ENCODE measurements at regions not wholly inside any gene's neighbourhood (a gene's known extent, or its start where the extent isn't known, plus 50 kb on each side); places are given as distances from the start of the nearest gene placed in this dataset.

DNA sequence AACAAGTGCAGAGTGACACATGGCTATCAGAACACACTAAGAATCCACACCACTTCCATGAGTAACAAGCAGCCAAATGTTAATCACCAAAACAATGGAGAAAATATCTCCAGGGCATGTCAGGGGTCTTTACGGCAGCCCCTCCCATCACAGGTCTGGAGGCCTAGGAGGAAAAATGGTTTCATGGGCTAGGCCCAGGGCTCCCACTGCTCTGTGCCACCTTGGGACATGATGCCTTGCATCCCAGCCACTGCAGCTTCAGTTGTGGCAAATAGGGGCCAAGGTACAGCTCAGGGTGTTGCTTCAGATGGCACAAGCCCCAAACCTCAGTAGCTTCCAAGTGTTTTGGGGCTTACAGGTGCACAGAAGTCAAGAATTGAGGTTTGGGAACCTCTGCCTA is 66.6 kb downstream of the NEURL3 start:
- DNase-seq = no peak

DNA sequence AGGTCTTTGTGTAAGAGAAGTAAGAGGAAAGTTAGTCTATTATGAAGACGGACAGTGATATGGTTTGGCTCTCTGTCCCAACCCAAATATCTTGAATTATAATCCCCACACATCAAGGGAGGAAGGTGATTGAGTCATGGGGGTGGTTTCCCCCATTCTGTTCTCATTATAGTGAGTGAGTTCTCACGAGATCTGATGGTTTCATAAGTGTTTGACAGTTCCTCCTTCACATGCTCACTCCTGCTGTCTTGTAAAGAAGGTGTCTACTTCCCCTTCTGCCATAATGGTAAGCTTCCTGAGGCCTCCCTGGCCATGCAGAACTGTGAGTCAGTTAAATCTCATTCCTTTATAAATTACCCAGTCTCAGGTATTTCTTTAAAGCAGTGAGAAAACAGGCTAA is 67.6 kb downstream of the NEURL3 start:
- no peak for DNase-seq

GRCh38 chr2:96436961-96437360 is 68.2 kb downstream of the NEURL3 start:
- no peak for DNase-seq

- DNase-seq = no peak
Measured at GRCh38 chr2:96436416-96436815, 68.7 kb downstream of the NEURL3 start.

DNA sequence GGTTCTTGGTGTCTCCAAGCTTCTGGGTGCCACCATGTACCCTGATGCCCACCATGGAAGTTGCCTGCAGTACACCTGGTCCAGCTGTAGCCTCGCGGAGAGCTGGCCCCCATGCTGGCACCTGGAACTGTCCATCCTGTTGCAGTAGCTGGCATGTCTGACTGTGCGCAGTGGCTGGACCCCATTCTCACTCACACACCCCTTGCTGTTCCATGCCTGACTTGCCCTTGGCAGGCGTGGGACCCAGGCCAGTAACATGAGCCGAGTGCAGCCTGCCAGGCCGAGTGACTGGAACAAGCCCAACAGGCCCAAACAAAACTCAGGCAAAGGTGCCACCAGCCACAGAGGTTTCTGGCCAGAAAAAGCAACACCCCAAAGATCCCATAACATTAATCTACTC is 73.8 kb downstream of the NEURL3 start:
- no peak for DNase-seq

- DNase-seq = no peak
Measured at GRCh38 chr2:96430394-96430988, 74.7 kb downstream of the NEURL3 start.

GRCh38 chr2:96427917-96428316 is 77.2 kb downstream of the NEURL3 start:
- peak; percentile 80 for DNase-seq

DNA sequence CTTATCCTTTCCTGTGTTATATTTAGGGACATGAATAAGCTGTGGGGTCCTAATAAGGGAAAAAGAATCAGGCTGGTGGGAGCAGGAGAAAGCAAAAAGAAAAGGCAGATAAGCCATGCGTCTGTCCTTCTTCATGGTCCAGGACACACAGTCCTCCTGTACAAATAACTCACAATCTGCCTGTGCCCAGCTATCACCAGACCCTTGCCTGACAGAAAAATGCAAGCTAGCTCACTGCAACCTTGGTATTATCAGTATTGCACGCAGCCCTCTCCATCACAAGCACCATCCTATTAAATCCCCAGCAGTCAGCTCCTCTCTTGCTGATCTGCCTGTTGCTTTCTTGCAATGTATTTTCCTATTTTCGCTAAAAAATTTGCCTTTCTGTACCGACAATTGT is 78.0 kb downstream of the NEURL3 start:
- no peak for DNase-seq

GRCh38 chr2:96423828-96424227 is 81.3 kb downstream of the NEURL3 start:
- peak; percentile 72 for DNase-seq
